HG03066 (cell line): ENCODE measurements at regions not wholly inside any gene's neighbourhood (a gene's known extent, or its start where the extent isn't known, plus 50 kb on each side); places are given as distances from the start of the nearest gene placed in this dataset.
"Not testable (repeated sequence)": the region's sequence is repeated elsewhere in the genome, so short reads cannot be mapped to it uniquely, and the experiment has no call there.

Experiments
- ATAC-seq: cut with Tn5 transposase; IDR thresholded peaks from one replicate; pipeline ENCODE4 v1.9.1; 2021; ENCODE audit warnings: low read depth; ENCODE audit not compliant: unreplicated experiment

DNA sequence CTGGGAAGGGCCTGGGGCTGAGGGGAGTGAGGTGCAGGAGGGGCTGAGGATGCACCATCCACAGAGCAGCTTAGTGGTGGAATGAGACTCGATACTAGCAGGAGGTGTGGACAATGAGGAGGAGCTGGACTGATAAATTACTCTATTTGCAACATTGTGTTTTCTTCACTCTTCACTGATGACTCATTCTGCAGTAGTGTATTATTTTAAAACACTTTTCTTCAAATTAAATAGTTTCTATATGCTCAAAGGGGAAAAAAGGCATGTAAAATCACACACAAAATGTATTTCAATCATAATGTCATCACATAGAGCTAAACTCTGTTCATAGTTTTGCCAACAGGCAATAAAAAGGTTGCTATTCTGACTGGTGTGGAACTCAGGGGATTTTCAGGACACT is 467.0 kb upstream of the CTSO start:
- ATAC-seq, result no peak

- no peak for ATAC-seq
These were observed 465.5 kb upstream of the CTSO start for GRCh38 chr4:156419080-156419685.

GRCh38 chr4:156414406-156414805 is 460.7 kb upstream of the CTSO start:
- no peak for ATAC-seq

- ATAC-seq, result no peak
These were observed 459.8 kb upstream of the CTSO start for GRCh38 chr4:156413239-156414135.

DNA sequence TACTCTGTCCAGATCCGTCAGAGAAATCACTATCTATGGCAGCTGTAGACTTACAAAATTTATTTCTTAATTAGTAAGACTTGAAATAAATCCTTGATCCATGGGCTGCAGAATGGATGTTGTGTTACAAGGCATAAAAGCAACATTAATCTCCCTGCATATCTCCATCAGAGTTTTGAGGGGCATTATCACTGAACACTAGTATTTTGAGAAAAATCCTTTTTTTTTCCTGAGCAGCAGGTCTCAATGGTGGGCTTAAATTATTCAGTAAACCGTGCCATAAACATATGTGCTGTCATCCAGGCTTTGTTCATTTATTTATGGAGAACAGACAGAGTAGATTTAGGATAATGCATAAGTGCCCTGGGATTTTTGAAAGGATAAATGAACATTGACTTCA is 457.9 kb upstream of the CTSO start:
- no peak for ATAC-seq

DNA sequence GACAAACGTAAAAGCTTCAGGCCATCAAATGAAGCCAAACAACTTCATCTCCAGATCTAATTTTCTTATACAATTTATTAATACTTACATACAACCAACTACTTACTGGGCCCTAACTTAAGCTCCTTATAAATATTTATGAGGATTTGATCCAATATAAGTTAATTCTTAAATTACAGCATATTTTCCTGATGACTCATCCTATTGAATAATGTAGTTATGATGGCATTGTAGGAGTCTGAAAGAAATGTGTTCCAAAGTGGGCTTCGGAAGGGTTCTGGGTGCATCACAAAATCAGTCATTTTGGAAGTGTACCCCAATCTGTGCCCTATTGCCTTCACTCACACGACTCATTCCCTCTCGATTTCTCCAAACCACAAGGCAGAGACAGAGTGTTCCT is 455.1 kb upstream of the CTSO start:
- ATAC-seq, result no peak

- no peak for ATAC-seq
These were observed 447.7 kb upstream of the CTSO start for GRCh38 chr4:156401371-156401770.

DNA sequence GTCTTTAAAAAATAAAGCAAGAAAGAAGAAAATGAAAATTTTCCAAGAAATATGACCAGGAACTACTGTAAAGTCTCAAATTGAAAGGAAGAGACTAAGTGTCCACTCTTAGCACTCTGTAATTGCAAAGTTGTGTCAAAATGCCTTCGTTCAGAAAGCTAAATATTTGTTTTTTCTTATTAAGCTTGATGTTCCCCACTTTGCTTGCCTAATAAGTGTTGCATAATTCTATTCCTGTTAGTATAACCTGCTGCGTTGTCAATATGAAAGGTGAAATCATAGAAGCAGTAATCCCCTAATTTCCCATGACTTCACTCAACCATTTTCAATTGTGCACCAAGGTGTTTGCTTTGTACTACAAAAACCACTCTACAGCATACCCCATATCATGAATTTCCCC is 442.9 kb upstream of the CTSO start:
- no peak for ATAC-seq

DNA sequence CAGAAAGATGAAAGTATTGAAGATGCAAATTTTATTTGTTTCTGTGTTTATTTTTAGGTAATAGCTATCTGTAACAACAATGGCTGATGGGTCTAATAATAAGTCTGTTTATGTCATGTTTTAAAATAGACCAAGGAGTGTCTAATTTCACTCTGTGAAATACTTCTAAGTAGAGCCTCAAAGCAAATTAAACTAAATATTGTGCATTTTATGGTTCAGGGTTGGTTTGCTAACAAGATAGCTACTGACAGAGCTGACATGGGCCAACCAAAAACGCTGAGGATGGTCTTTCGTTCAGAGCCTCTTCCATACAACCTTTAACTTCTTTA is 437.6 kb upstream of the CTSO start:
- ATAC-seq, result no peak

- no peak for ATAC-seq
These were observed 437.1 kb upstream of the CTSO start for GRCh38 chr4:156390599-156391324.

DNA sequence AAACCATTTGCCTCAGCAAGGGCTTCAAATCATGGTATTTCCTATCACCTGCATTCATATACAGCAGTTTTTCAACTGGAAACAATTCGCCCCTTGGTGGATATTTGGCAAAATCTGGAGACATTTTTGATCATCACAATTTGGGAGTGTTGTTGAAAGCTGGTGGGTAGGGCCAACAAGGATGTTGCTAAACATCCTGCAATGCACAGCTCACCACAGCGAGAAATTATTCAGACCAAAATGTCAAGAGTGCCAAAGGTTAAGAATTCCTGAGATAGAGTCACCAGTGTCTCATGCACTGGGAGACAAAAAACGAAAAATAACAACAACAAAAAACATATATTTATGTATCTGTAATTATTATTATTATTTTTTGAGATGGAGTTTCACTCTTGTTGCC is 435.2 kb upstream of the CTSO start:
- ATAC-seq, result no peak

DNA sequence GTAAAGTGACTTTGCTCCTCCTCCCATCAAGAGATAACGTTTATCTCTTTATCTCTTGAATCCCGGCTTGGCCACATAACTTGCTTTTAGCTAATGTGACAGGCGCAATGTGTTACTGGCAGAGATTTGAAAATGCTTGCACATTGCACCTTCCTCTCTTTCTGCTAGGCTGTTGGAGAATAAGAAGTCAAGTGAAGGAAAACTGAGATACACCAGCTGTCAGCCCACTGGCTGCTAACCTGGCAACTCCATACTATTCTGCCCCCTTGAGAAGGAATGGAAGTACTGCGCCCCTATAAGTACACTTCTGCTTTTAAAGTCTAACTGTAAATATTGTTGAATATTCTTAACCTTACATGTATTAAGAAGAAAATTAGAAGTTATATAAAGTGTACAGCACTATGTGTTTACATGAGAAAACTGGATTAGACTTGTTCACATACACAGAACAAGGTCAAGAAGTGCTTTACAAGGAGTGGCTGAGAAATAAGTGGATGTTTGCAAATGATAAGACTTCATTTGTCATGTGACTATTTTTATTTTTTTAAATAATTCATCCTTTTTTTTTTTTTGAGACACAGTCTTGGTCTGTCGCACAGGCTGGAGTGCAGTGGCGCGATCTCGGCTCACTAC is 424.5 kb upstream of the CTSO start:
- peak; percentile 80 for ATAC-seq

GRCh38 chr4:156377036-156377710 is 423.5 kb upstream of the CTSO start:
- no peak for ATAC-seq

GRCh38 chr4:156374894-156375293 is 421.2 kb upstream of the CTSO start:
- ATAC-seq, result no peak

DNA sequence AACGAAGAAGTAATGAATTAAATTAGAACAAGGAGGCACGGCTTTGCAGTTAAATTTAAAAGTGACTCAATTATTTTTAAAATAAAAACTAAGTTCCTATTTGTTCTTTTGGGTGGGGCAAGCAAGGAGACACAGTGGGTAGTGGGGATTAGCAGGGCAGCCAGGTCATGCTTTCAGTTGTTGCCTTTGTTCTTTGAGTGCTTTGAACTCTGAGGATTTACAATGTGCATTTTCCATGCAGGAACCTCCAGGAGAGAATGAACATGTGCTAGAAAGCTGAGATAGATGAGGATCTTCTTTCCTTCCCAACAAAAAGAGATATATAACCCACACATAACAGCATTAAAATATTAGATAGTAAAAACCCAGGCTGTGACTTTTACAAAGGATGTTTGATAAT is 420.4 kb upstream of the CTSO start:
- ATAC-seq, result no peak

GRCh38 chr4:156367502-156367901 is 413.8 kb upstream of the CTSO start:
- ATAC-seq, result not testable (repeated sequence)

DNA sequence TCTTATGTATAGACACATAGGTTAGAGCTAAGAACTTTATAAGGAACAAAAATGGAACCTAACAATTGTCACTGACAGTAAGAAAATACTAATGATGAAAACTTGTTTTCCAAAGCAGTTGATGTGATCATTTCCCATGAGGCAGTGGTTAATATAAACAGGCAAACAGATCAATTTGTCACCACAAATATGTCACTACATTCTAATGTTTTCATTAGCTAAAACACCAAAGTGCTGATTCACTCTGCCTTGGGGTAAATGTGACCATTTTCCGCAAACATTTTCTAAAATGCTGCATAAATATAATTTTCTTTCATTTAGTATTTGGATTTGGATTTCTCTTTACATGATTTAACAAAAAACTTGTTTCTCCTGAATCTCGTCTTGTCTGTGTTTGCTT is 408.9 kb upstream of the CTSO start:
- no peak for ATAC-seq

DNA sequence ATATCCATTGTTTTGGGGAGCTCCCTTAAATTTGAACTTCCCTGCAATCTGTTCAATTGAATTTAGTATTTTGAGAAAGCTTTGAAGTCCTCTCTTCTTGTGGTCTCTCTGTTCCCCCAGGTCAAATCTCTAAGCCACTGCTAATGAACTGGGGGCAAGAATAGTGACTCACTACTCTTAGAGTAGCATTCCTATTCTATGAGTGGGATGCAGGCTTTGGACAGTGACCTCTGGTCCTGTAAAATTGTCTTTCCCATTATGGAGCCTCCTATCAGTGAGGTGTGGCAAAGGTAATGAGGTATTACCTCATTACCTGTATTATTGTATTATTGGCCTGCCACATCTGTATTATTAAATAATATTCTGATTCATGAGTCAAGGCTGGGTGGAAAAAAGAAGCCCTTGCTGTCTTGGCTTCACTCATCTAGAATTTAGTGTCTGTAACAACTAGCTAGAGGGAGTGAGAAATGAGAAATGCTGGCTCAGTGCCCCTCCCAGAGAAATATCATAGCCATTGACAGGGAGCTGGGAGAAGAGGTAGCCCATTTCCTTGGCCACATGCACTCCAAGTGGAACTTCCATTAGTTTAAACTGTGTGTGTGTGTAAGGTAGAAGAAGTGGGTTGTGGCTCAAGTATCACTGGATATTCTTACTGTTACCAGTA is 393.9 kb upstream of the CTSO start:
- no peak for ATAC-seq

DNA sequence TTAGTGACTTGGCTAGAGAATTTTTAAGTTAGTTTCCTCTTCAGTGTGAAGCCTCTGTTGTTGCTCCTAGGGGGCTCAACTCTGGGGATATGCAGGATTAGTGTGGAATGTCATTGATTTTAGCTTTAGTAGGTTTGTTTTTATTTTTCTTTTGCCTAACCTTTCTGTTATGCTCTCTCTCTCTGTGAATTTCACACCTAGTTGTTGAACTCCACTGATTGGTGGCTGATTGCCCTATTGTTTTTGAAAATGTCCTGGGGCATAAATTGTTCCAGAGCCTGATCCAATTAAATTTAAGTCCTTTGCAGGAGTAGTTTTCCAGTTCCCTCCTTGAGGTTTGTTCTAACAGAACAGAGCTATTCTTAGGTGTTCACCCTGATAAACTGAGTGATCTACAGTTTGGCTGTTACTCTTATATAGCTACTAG is 393.3 kb upstream of the CTSO start:
- ATAC-seq, result no peak

DNA sequence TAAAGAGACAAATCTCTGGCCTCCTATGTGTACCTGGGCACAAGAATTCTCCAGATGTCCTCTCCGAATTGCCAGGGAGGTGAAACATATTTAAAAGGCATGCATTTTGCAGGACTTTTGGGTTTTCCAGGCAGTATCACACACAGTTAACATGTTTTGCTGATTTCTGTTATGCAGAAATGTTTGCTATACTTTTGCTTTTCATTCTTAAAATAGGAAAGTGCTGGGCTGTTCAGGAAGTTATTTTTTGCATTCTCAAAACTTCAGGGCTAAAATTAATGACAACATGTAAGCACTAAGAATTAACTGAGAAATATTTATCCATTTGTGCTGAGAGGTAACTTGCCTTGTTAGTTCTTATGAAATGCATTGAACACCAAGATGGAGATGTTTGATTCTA is 390.7 kb upstream of the CTSO start:
- no peak for ATAC-seq
